Lower leg skin (tissue), 4 donors: ENCODE measurements at regions not wholly inside any gene's neighbourhood (a gene's known extent, or its start where the extent isn't known, plus 50 kb on each side); places are given as distances from the start of the nearest gene placed in this dataset.
"Not testable (repeated sequence)": the region's sequence is repeated elsewhere in the genome, so short reads cannot be mapped to it uniquely, and the experiment has no call there.

Experiments
- DNase-seq, 2 donors: peaks; one replicate each; pipeline ENCODE4 v3.0.0-alpha.2; 2019; ENCODE audit warnings: low spot score in 2 of 2
- H3K4me3 ChIP-seq: fragments of 200-600 bp; sonication (generic); 2 replicates; pipeline ENCODE4 v1.5.1; 2017; ENCODE audit warnings: mild to moderate bottlenecking, low read depth; ENCODE audit not compliant: poor library complexity, severe bottlenecking
- POLR2A ChIP-seq, 2 donors: fragments of 450-650 bp; IDR thresholded peaks; one replicate each; pipeline ENCODE4 v1.6.1; 2016 to 2017; ENCODE audit warnings: antibody characterized with exemption in 2 of 2, mild to moderate bottlenecking in 1 of 2, moderate library complexity in 1 of 2
- WGBS, 2 donors: methylation state at CpG; one replicate each; pipeline ENCODE4 v1.1.5; 2018; 5-methylcytosine and 5-hydroxymethylcytosine counted together
- intact Hi-C: fragments of 100-400 bp; cut with DNase I; formaldehyde crosslinking; loops from one replicate; pipeline ENCODE4 v1.15.0; 2023; ENCODE audit warnings: low total_unique reads
- TF ChIP-seq, protein P1 (sequence below), 3 donors: fragments of 450-650 bp; IDR thresholded peaks; one replicate each; pipeline ENCODE4 v1.5.1; 2016; ENCODE audit warnings: antibody characterized with exemption in 3 of 3, mild to moderate bottlenecking in 3 of 3, moderate library complexity in 2 of 3

DNA sequence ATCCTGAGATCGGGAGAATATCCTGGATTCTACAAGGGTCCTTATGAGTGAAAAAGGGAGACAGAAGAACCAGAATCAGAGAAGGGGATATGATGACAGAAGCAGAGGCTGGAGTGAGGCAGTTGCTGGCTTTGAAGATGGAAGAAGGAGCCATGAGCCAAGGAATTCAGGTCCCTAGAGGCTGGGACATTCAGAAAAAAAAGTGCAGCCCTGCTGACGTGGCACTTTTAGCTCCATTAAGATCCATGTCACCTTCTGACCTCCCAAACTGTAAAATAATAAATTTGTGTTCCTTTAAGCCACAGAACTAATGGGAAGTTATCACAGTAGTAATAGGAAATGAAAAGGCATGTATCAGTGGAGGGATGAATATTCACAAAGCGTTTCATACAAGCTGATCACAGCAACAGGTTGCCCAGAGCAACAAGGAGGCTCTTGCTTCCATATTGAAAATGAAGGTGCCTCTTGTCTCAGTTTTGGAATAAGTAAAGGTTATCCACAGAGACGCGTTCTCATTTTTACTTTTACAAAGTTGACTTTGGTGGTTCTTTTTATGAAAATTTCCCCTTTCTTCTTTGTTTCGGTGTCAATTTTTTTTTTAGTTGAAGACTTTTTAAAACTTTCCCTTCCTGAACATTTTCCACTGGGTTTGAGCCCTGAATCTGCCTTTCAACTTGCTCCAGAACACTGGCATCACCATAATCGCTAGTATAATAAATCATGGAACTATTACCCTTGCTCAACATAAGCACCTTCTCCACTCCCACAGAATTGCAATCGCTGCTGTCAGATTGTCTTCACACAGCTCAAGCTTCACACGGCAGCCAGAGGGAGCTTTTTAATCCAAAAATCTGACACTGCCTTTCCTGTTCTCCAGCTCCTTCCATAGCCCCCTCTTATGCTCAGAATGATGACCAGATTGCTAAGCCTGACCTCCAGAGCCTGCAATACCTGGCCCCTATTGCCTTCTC, 127.6 kb upstream of the RBPJ start:
- no peak overlapping the region for H3K4me3 ChIP-seq
- WGBS, 2 donors = 48 to 56% methylated on average over 9 of the region's 9 CpGs
- TF ChIP-seq POLR2A (IDR thresholded peaks at IDR 0.05) = no peak
- TF ChIP-seq, protein P1, sequence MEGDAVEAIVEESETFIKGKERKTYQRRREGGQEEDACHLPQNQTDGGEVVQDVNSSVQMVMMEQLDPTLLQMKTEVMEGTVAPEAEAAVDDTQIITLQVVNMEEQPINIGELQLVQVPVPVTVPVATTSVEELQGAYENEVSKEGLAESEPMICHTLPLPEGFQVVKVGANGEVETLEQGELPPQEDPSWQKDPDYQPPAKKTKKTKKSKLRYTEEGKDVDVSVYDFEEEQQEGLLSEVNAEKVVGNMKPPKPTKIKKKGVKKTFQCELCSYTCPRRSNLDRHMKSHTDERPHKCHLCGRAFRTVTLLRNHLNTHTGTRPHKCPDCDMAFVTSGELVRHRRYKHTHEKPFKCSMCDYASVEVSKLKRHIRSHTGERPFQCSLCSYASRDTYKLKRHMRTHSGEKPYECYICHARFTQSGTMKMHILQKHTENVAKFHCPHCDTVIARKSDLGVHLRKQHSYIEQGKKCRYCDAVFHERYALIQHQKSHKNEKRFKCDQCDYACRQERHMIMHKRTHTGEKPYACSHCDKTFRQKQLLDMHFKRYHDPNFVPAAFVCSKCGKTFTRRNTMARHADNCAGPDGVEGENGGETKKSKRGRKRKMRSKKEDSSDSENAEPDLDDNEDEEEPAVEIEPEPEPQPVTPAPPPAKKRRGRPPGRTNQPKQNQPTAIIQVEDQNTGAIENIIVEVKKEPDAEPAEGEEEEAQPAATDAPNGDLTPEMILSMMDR (IDR thresholded peaks at IDR 0.05) = no peak
- intact Hi-C loops = no loop called here
- DNase-seq = no peak

DNA sequence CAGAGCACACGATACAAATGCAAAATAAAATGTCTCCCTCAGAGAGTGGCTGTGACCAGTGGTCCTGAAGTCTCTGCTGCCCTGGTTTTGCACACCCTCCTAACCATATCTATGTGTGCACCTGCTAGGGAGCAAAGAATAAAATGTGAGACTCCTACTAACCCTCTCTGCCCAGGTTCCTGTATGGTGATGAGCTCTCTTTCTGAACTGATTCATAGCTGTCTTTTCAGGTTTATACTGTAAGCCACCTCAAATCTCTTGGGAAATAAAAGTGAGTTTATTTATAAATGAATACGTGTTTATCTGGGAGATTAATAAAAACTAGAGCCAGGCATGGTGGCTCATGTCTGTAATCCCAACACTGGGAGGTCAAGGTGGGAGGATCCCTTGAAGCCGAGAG, 126.0 kb upstream of the RBPJ start:
- WGBS, 2 donors = 95 to 96% methylated on average over 3 of the region's 3 CpGs
- intact Hi-C loops = no loop called here
- no peak overlapping the region for H3K4me3 ChIP-seq
- TF ChIP-seq, protein P1 (IDR thresholded peaks at IDR 0.05) = no peak
- no peak for TF ChIP-seq POLR2A (IDR thresholded peaks at IDR 0.05)
- no peak for DNase-seq

DNA sequence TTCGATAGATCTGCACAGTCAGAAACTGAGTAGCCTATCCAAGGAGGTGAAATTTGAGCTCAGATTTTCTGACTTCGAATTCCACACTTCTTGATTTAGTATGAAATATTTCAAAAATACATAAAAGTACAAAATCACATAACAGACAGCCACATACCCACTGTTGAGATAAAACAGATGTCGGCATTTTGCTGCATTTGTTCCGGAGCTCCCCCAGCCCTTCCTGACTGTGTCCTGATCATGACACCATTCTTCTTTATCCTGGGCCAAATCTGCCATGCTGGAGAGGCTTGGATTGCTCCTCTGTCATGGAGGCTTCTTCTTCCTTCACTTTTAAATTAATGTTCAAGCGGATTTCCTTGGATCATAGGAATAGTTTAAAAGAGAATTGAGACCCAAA, 124.2 kb upstream of the RBPJ start:
- WGBS, 2 donors = 79 to 81% methylated on average over 5 of the region's 5 CpGs
- intact Hi-C loops = no loop called here
- DNase-seq = no peak
- TF ChIP-seq, protein P1 (IDR thresholded peaks at IDR 0.05) = no peak
- TF ChIP-seq POLR2A (IDR thresholded peaks at IDR 0.05) = no peak
- H3K4me3 ChIP-seq = no peak overlapping the region

DNA sequence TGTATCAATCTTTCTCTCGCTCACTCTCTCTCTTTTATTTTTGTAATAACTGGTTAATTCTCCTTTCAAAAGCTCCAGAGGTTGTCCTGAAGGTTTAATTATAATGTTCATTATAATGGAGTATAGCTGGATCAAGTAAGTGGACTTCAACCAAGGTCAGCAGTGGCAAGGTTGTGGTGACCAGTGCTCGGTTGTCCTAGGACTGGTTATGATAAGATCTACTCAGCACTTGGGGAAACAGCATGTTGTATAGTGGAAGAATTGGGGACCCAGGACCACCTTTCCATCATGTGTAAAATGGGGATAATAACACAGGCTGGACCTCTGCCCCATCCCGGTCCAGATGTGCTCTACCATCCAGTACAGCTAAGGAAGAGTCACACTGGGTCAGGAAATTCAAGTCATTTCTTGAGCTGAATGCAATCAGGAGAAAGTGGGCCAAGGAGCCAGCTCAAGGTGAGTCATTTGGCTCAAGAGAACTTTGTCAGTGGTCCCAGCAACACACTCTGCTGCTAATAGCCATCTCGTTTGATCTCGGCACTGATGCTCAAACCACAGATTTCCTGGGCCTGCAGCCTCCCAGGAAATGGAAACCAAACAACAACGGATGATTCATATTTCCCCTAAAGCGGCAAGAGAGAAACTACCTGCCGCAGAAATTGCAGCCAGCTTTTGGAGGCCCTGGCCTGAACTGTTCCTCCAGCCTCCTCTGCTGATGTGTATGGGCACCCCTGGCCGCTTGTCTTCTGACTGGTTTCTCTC, 123.6 kb upstream of the RBPJ start:
- 56 to 57% methylated on average over 9 of the region's 9 CpGs for whole genome bisulfite sequencing, 2 donors
- H3K4me3 ChIP-seq = no peak overlapping the region
- DNase-seq = no peak
- TF ChIP-seq POLR2A (IDR thresholded peaks at IDR 0.05) = no peak
- TF ChIP-seq, protein P1 (IDR thresholded peaks at IDR 0.05) = no peak
- intact Hi-C loops = no loop called here

DNA sequence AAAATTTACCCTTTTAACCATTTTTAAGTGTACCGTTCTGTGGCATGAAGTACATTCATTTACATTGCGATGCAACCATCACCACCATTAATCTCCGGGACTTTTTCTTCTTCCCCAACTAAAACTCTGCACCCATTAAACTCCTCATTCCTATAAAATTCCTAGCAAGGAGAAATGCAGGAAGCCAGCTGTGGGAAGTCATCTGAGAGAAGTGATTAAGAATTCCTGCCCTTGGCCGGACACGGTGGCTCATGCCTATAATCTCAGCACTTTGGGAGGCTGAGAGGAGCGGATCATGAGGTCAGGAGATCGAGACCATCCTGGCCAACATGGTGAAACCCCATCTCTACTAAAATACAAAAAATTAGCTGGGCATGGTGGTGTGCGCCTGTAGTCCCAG, 121.9 kb upstream of the RBPJ start:
- intact Hi-C loops, DNase-seq, H3K4me3 ChIP-seq: not testable (repeated sequence)
- 88 to 91% methylated on average over 8 of the region's 8 CpGs for WGBS, 2 donors

DNA sequence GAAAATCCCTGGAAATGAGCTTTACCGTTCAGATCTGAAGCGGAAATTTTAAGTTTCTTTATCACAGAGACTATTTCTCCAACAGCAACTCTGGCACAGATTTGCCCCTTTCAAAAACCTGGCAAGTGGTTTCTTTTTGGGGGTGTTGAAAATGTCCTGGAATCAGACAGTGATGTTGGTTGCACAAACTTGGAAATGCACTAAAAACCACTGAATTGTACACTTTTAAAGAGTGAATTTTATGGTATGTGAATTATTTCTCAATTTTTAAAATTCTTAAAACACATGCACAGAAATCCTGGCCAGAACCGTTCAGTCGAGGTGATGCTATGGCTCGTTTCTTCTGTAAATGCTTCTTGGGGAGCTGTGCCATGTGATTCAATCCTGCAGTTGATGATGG, 121.2 kb upstream of the RBPJ start:
- WGBS, 2 donors = 62 to 68% methylated on average over 5 of the region's 5 CpGs
- DNase-seq = no peak
- no peak overlapping the region for H3K4me3 ChIP-seq
- intact Hi-C loops = no loop called here
- no peak for TF ChIP-seq POLR2A (IDR thresholded peaks at IDR 0.05)
- TF ChIP-seq, protein P1 (IDR thresholded peaks at IDR 0.05) = no peak
